ENCODE measurements at regions not wholly inside any gene's neighbourhood (a gene's known extent, or its start where the extent isn't known, plus 50 kb on each side); places are given as distances from the start of the nearest gene placed in this dataset.

GRCh38 chr2:206855585-206856433, 83.5 kb upstream of the CPO start:
- TF ChIP-seq POLR2AphosphoS5 (IDR thresholded peaks at IDR 0.05) (no peak), CTCF (IDR thresholded peaks at IDR 0.05) (no peak), POLR2A (IDR thresholded peaks at IDR 0.05) (no peak), EP300 (IDR thresholded peaks at IDR 0.05) (no peak)

All from stomach (tissue), 4 donors.